H9 (cell line): ENCODE measurements at regions not wholly inside any gene's neighbourhood (a gene's known extent, or its start where the extent isn't known, plus 50 kb on each side); places are given as distances from the start of the nearest gene placed in this dataset.

Experiments used
- DNase-seq: peaks from one replicate; pipeline ENCODE4 v3.0.0-alpha.2; 2017
- H2AFZ ChIP-seq: one replicate; pipeline ENCODE4 v1.6.1; 2013; ENCODE audit warnings: mild to moderate bottlenecking, low read length, control low read depth, moderate library complexity
- H2AK5ac ChIP-seq: 2 replicates; pipeline ENCODE4 v1.6.1; 2013; ENCODE audit warnings: low read length, control low read depth, mixed read lengths; ENCODE audit not compliant: insufficient read length
- H2BK120ac ChIP-seq: one replicate; pipeline ENCODE4 v1.6.1; 2013; ENCODE audit warnings: low read depth, mild to moderate bottlenecking, low read length, control low read depth, inconsistent platforms; ENCODE audit not compliant: poor library complexity, severe bottlenecking
- H2BK12ac ChIP-seq: 2 replicates; pipeline ENCODE4 v1.6.1; 2013; ENCODE audit warnings: low read length, control low read depth, mixed read lengths, low read depth; ENCODE audit not compliant: insufficient read length
- H2BK15ac ChIP-seq: 2 replicates; pipeline ENCODE4 v1.6.1; 2013; ENCODE audit warnings: low read depth, low read length, control low read depth
- H2BK20ac ChIP-seq: one replicate; pipeline ENCODE4 v1.6.1; 2013; ENCODE audit warnings: low read depth, mild to moderate bottlenecking, low read length, control low read depth, inconsistent platforms; ENCODE audit not compliant: poor library complexity, severe bottlenecking
- H2BK5ac ChIP-seq: 2 replicates; pipeline ENCODE4 v1.6.1; 2013; ENCODE audit warnings: low read length, control low read depth, mixed read lengths; ENCODE audit not compliant: insufficient read length
- H3K14ac ChIP-seq: 2 replicates; pipeline ENCODE4 v1.6.1; 2013; ENCODE audit warnings: low read length, control low read depth; ENCODE audit not compliant: insufficient read depth
- H3K18ac ChIP-seq: 2 replicates; pipeline ENCODE4 v1.6.1; 2013; ENCODE audit warnings: low read depth, mild to moderate bottlenecking, mixed read lengths, low read length, control low read depth; ENCODE audit not compliant: insufficient read length
- H3K23ac ChIP-seq: 2 replicates; pipeline ENCODE4 v1.6.1; 2013; ENCODE audit warnings: low read length, control low read depth, mixed read lengths, low read depth; ENCODE audit not compliant: insufficient read length
- H3K23me2 ChIP-seq: 2 replicates; pipeline ENCODE4 v1.6.1; 2013; ENCODE audit warnings: low read depth, mild to moderate bottlenecking, mixed read lengths, low read length, control low read depth; ENCODE audit not compliant: insufficient read length, poor library complexity, severe bottlenecking
- H3K27ac ChIP-seq: 2 replicates; pipeline ENCODE4 v1.5.1; 2013; ENCODE audit warnings: low read length, control low read depth, mixed read lengths, low read depth; ENCODE audit not compliant: insufficient read length
- H3K27me3 ChIP-seq: 2 replicates; pipeline ENCODE4 v1.6.1; 2013; ENCODE audit warnings: low read length, control low read depth, inconsistent platforms; ENCODE audit not compliant: insufficient read depth
- H3K4ac ChIP-seq: 2 replicates; pipeline ENCODE4 v1.6.1; 2013; ENCODE audit warnings: low read depth, mild to moderate bottlenecking, control low read depth, inconsistent platforms, low read length, moderate library complexity
- H3K4me1 ChIP-seq: 2 replicates; pipeline ENCODE4 v1.6.1; 2013; ENCODE audit warnings: low read length, control low read depth, inconsistent platforms; ENCODE audit not compliant: insufficient read depth
- H3K4me2 ChIP-seq: 2 replicates; pipeline ENCODE4 v1.6.1; 2013; ENCODE audit warnings: low read length, control low read depth, mixed read lengths; ENCODE audit not compliant: insufficient read length, insufficient read depth
- H3K56ac ChIP-seq: 2 replicates; pipeline ENCODE4 v1.6.1; 2013; ENCODE audit warnings: low read depth, mild to moderate bottlenecking, mixed read lengths, low read length, control low read depth; ENCODE audit not compliant: insufficient read length
- H3K79me1 ChIP-seq: 2 replicates; pipeline ENCODE4 v1.6.1; 2013; ENCODE audit warnings: low read depth, mild to moderate bottlenecking, moderate library complexity, low read length, control low read depth, inconsistent platforms; ENCODE audit not compliant: insufficient read depth, poor library complexity, severe bottlenecking
- H3K79me2 ChIP-seq: 2 replicates; pipeline ENCODE4 v1.6.1; 2013; ENCODE audit warnings: low read length, control low read depth, inconsistent platforms; ENCODE audit not compliant: insufficient read depth
- H3K9ac ChIP-seq: 2 replicates; pipeline ENCODE4 v1.6.1; 2013; ENCODE audit warnings: low read length, control low read depth, mixed read lengths; ENCODE audit not compliant: insufficient read length; ENCODE audit errors: extremely low read depth
- H3K9me3 ChIP-seq: one replicate; pipeline ENCODE4 v1.6.1; 2013; ENCODE audit warnings: low read depth, low read length, inconsistent platforms; ENCODE audit not compliant: control insufficient read depth
- H3T11ph ChIP-seq: one replicate; pipeline ENCODE4 v1.6.1; 2013; ENCODE audit warnings: mild to moderate bottlenecking, low read length, control low read depth, inconsistent platforms
- H4K20me1 ChIP-seq: one replicate; pipeline ENCODE4 v1.6.1; 2013; ENCODE audit not compliant: control insufficient read depth, insufficient read length, insufficient read depth
- H4K5ac ChIP-seq: 2 replicates; pipeline ENCODE4 v1.6.1; 2013; ENCODE audit warnings: low read depth, mild to moderate bottlenecking, mixed read lengths, low read length, control low read depth; ENCODE audit not compliant: insufficient read length
- H4K8ac ChIP-seq: replicated peaks from 2 replicates; pipeline ENCODE4 v1.6.1; 2013; ENCODE audit warnings: low read length, control low read depth, mixed read lengths, low read depth; ENCODE audit not compliant: insufficient read length
- H4K91ac ChIP-seq: 2 replicates; pipeline ENCODE4 v1.6.1; 2013; ENCODE audit warnings: low read depth, mild to moderate bottlenecking, moderate library complexity, mixed read lengths, low read length, control low read depth; ENCODE audit not compliant: insufficient read length
- H3K27ac Mint-ChIP-seq, 3 experiments: 2 replicates in 2 of 3; 3 replicates in 1 of 3; pipeline ENCODE4 v1.8.0; 2020 to 2021; ENCODE audit warnings: mixed read lengths in 3 of 3, mild to moderate bottlenecking in 1 of 3, moderate library complexity in 1 of 3
- H3K27me3 Mint-ChIP-seq: 2 replicates; pipeline ENCODE4 v1.8.0; 2021; ENCODE audit warnings: low read depth, mild to moderate bottlenecking, moderate library complexity, mixed read lengths
- H3K36me3 Mint-ChIP-seq, 3 experiments: 2 replicates in 2 of 3; 3 replicates in 1 of 3; pipeline ENCODE4 v1.8.0; 2020 to 2021; ENCODE audit warnings: low read depth in 3 of 3, mixed read lengths in 3 of 3; ENCODE audit not compliant: insufficient read depth in 1 of 3
- H3K4me1 Mint-ChIP-seq, 2 experiments: 2 replicates each; pipeline ENCODE4 v1.8.0; 2020; ENCODE audit warnings: mixed read lengths in 2 of 2
- H3K4me3 Mint-ChIP-seq, 2 experiments: 2 replicates in 1 of 2; 3 replicates in 1 of 2; pipeline ENCODE4 v1.8.0; 2020 to 2021; ENCODE audit warnings: mild to moderate bottlenecking in 2 of 2, mixed read lengths in 2 of 2, moderate library complexity in 1 of 2
- H3K9me3 Mint-ChIP-seq, 2 experiments: 2 replicates in 1 of 2; 3 replicates in 1 of 2; pipeline ENCODE4 v1.8.0; 2020; ENCODE audit warnings: mild to moderate bottlenecking in 2 of 2, mixed read lengths in 2 of 2, moderate library complexity in 1 of 2
- WGBS: extraction: QIAGEN DNeasy Blood & Tissue Kit; methylation state at CpG from one replicate; pipeline ENCODE4 v1.1.7; 2013; ENCODE audit warnings: missing lambda C conversion rate, low lambda C conversion rate, mixed read lengths; ENCODE audit not compliant: insufficient read length; ENCODE audit errors: extremely low coverage; 5-methylcytosine and 5-hydroxymethylcytosine counted together
- TF ChIP-seq, protein P1 (sequence below): fragments of 200-600 bp; sonication (generic); conservative IDR thresholded peaks from 3 replicates; pipeline ENCODE4 v1.8.0; 2021; ENCODE audit warnings: antibody characterized with exemption, mild to moderate bottlenecking

DNA sequence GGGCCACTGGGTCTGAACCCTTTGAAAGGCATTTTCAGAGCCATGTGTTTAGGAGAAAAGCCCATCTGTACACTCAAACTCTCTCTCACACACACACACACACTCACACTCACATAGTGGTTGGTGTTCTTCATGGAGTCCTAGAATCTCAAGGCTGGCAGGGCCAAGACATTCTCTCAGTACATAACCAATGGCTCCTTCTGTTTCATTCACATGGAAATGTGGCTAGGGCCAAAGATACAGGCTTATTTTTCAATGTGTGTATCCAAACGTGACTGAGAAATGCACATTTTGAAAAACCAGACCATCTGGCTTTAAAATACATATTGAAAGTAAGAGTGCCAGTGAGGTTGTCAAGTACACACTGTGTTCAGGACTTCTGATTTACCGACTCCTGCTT is 59.0 kb upstream of the SALL1 start:
- Histone ChIP-seq H4K5ac (no peak overlapping the region), H3K79me2 (no peaks in the 10 kb centered on the region), H3T11ph (no peak overlapping the region), H3K79me1 (no peaks in the 10 kb centered on the region), H2BK12ac (no peak overlapping the region), H4K20me1 (no peaks in the 10 kb centered on the region), H3K56ac (no peak overlapping the region), H3K27me3 (no peaks in the 10 kb centered on the region), H2AFZ (no peak overlapping the region), H2BK120ac (no peak overlapping the region), H3K9me3 (no peaks in the 10 kb centered on the region), H2AK5ac (no peak overlapping the region), H3K14ac (no peak overlapping the region), H3K4me1 (no peaks in the 10 kb centered on the region), H4K8ac (peak overlapping the region; percentile 24), H3K4ac (no peak overlapping the region), H2BK15ac (no peak overlapping the region), H3K9ac (no peak overlapping the region), H2BK5ac (no peak overlapping the region), H3K27ac (no peak overlapping the region), H3K18ac (no peak overlapping the region), H3K23ac (no peak overlapping the region), H2BK20ac (no peak overlapping the region), H3K23me2 (no peaks in the 10 kb centered on the region), H3K4me2 (no peak overlapping the region), H4K91ac (no peak overlapping the region)
- H3K4me1 Mint-ChIP-seq: peaks cover 5 to 12% of the 10 kb centered on the region in 2 experiments
- TF ChIP-seq, protein P1, sequence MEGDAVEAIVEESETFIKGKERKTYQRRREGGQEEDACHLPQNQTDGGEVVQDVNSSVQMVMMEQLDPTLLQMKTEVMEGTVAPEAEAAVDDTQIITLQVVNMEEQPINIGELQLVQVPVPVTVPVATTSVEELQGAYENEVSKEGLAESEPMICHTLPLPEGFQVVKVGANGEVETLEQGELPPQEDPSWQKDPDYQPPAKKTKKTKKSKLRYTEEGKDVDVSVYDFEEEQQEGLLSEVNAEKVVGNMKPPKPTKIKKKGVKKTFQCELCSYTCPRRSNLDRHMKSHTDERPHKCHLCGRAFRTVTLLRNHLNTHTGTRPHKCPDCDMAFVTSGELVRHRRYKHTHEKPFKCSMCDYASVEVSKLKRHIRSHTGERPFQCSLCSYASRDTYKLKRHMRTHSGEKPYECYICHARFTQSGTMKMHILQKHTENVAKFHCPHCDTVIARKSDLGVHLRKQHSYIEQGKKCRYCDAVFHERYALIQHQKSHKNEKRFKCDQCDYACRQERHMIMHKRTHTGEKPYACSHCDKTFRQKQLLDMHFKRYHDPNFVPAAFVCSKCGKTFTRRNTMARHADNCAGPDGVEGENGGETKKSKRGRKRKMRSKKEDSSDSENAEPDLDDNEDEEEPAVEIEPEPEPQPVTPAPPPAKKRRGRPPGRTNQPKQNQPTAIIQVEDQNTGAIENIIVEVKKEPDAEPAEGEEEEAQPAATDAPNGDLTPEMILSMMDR: no peak
- no peak overlapping the region; a peak in 1 of 7 replicates for H3K27ac Mint-ChIP-seq
- DNase-seq: no peak
- no CpG with 5 or more reads among the region's 2 CpGs for WGBS
- no peaks in the 10 kb centered on the region for H3K27me3 Mint-ChIP-seq
- no peak overlapping the region for H3K4me3 Mint-ChIP-seq
- H3K36me3 Mint-ChIP-seq: no peaks in the 10 kb centered on the region
- no peaks in the 10 kb centered on the region for H3K9me3 Mint-ChIP-seq
